Smooth muscle cell (in vitro differentiated cells): ENCODE measurements at regions not wholly inside any gene's neighbourhood (a gene's known extent, or its start where the extent isn't known, plus 50 kb on each side); places are given as distances from the start of the nearest gene placed in this dataset.

ENCODE experiments used
- DNase-seq: peaks from one replicate; lab custom pipeline; 2025; ENCODE audit not compliant: unreplicated experiment; lab: John Stamatoyannopoulos, UW
- H2AFZ ChIP-seq: fragments of 200-600 bp; sonication (generic); 2 replicates; pipeline ENCODE4 v1.6.0; 2016; ENCODE audit warnings: antibody characterized with exemption, low read depth, mild to moderate bottlenecking
- H3F3A ChIP-seq: fragments of 200-600 bp; sonication (generic); 2 replicates; pipeline ENCODE4 v1.6.0; 2017; ENCODE audit warnings: antibody characterized with exemption, low read depth
- H3K27ac ChIP-seq: fragments of 200-600 bp; sonication (generic); 2 replicates; pipeline ENCODE4 v1.5.1; 2016; ENCODE audit warnings: low read depth, mild to moderate bottlenecking
- H3K27me3 ChIP-seq: fragments of 200-600 bp; sonication (generic); 2 replicates; pipeline ENCODE4 v1.6.1; 2016; ENCODE audit warnings: low read depth, mild to moderate bottlenecking
- H3K36me3 ChIP-seq: fragments of 200-600 bp; sonication (generic); 2 replicates; pipeline ENCODE4 v1.5.1; 2016; ENCODE audit warnings: low read depth
- H3K4me1 ChIP-seq: fragments of 200-600 bp; sonication (generic); 2 replicates; pipeline ENCODE4 v1.5.1; 2016; ENCODE audit warnings: low read depth
- H3K4me2 ChIP-seq: fragments of 200-600 bp; sonication (generic); 2 replicates; pipeline ENCODE4 v1.6.0; 2016; ENCODE audit warnings: mild to moderate bottlenecking
- H3K4me3 ChIP-seq: fragments of 200-600 bp; sonication (generic); 2 replicates; pipeline ENCODE4 v1.5.1; 2016; ENCODE audit warnings: mild to moderate bottlenecking
- H3K79me2 ChIP-seq: fragments of 200-600 bp; sonication (generic); 2 replicates; pipeline ENCODE4 v1.6.0; 2016; ENCODE audit warnings: low read depth, mild to moderate bottlenecking
- H3K9ac ChIP-seq: fragments of 200-600 bp; sonication (generic); 2 replicates; pipeline ENCODE4 v1.6.0; 2016; ENCODE audit warnings: low read depth
- H3K9me3 ChIP-seq: fragments of 200-600 bp; sonication (generic); replicated peaks from 2 replicates; pipeline ENCODE4 v1.5.1; 2016; ENCODE audit warnings: low read depth
- H4K20me1 ChIP-seq: fragments of 200-600 bp; sonication (generic); 2 replicates; pipeline ENCODE4 v1.6.0; 2016; ENCODE audit warnings: low read depth
- WGBS: methylation state at CpG from one replicate; pipeline ENCODE4 v1.1.7; 2016; ENCODE audit warnings: low lambda C conversion rate; 5-methylcytosine and 5-hydroxymethylcytosine counted together
- TF ChIP-seq, protein P1 (sequence below): fragments of 200-600 bp; sonication (generic); IDR thresholded peaks from 2 replicates; pipeline ENCODE4 v1.5.1; 2017; ENCODE audit warnings: borderline replicate concordance, mild to moderate bottlenecking, antibody characterized with exemption; ENCODE audit not compliant: insufficient read depth, poor library complexity, severe bottlenecking

- 72% methylated on average over 3 of the region's 3 CpGs for WGBS
- Histone ChIP-seq H3K4me2 (no peak overlapping the region), H3K9ac (no peak overlapping the region)
Measured at GRCh38 chr5:123722451-123722850, 210.5 kb downstream of the CSNK1G3 start.

GRCh38 chr5:123721675-123722276 is 209.8 kb downstream of the CSNK1G3 start:
- TF ChIP-seq, protein P1, sequence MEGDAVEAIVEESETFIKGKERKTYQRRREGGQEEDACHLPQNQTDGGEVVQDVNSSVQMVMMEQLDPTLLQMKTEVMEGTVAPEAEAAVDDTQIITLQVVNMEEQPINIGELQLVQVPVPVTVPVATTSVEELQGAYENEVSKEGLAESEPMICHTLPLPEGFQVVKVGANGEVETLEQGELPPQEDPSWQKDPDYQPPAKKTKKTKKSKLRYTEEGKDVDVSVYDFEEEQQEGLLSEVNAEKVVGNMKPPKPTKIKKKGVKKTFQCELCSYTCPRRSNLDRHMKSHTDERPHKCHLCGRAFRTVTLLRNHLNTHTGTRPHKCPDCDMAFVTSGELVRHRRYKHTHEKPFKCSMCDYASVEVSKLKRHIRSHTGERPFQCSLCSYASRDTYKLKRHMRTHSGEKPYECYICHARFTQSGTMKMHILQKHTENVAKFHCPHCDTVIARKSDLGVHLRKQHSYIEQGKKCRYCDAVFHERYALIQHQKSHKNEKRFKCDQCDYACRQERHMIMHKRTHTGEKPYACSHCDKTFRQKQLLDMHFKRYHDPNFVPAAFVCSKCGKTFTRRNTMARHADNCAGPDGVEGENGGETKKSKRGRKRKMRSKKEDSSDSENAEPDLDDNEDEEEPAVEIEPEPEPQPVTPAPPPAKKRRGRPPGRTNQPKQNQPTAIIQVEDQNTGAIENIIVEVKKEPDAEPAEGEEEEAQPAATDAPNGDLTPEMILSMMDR, result no peak
- Histone ChIP-seq H3K4me1 (no peaks in the 10 kb centered on the region), H3K27me3 (no peaks in the 10 kb centered on the region), H4K20me1 (no peaks in the 10 kb centered on the region), H3K4me3 (no peak overlapping the region), H3F3A (no peaks in the 10 kb centered on the region), H3K36me3 (no peaks in the 10 kb centered on the region), H3K9me3 (no peaks in the 10 kb centered on the region), H3K4me2 (no peak overlapping the region), H3K9ac (no peak overlapping the region), H3K27ac (no peak overlapping the region), H3K79me2 (no peaks in the 10 kb centered on the region), H2AFZ (no peak overlapping the region)
- WGBS, result 84% methylated on average over 4 of the region's 4 CpGs
- DNase-seq, result no peak

More at GRCh38 chr5:123722451-123722850, 210.5 kb downstream of the CSNK1G3 start:
- H3K27ac ChIP-seq, result no peak overlapping the region
- H3K36me3 ChIP-seq, result no peaks in the 10 kb centered on the region
- no peak for DNase-seq
- H3F3A ChIP-seq, result no peaks in the 10 kb centered on the region
- no peaks in the 10 kb centered on the region for H3K9me3 ChIP-seq
- no peaks in the 10 kb centered on the region for H3K4me1 ChIP-seq
- H3K79me2 ChIP-seq, result no peaks in the 10 kb centered on the region
- H2AFZ ChIP-seq, result no peak overlapping the region
- H4K20me1 ChIP-seq, result no peaks in the 10 kb centered on the region
- TF ChIP-seq, protein P1, result no peak
- no peak overlapping the region for H3K4me3 ChIP-seq
- H3K27me3 ChIP-seq, result no peaks in the 10 kb centered on the region

GRCh38 chr5:123720955-123721354 is 209.0 kb downstream of the CSNK1G3 start:
- no peak for DNase-seq
- H3K4me2 ChIP-seq, result no peak overlapping the region
- TF ChIP-seq, protein P1, result no peak

GRCh38 chr5:123720339-123720738 is 208.4 kb downstream of the CSNK1G3 start:
- Histone ChIP-seq H3F3A (no peaks in the 10 kb centered on the region), H3K4me2 (no peak overlapping the region), H2AFZ (no peak overlapping the region), H3K4me1 (no peaks in the 10 kb centered on the region), H3K79me2 (no peaks in the 10 kb centered on the region), H3K27ac (no peak overlapping the region), H3K9ac (no peak overlapping the region), H3K27me3 (no peaks in the 10 kb centered on the region), H4K20me1 (no peaks in the 10 kb centered on the region), H3K4me3 (no peak overlapping the region), H3K9me3 (no peaks in the 10 kb centered on the region), H3K36me3 (no peaks in the 10 kb centered on the region)
- no peak for DNase-seq
- TF ChIP-seq, protein P1, result no peak

More at GRCh38 chr5:123720955-123721354, 209.0 kb downstream of the CSNK1G3 start:
- Histone ChIP-seq H3K27ac (no peak overlapping the region), H3F3A (no peaks in the 10 kb centered on the region), H3K9ac (no peak overlapping the region), H2AFZ (no peak overlapping the region), H4K20me1 (no peaks in the 10 kb centered on the region), H3K4me3 (no peak overlapping the region), H3K36me3 (no peaks in the 10 kb centered on the region), H3K79me2 (no peaks in the 10 kb centered on the region), H3K4me1 (no peaks in the 10 kb centered on the region), H3K27me3 (no peaks in the 10 kb centered on the region), H3K9me3 (no peaks in the 10 kb centered on the region)
- 67% methylated on average over 5 of the region's 5 CpGs for WGBS
